GM23338 (cell line): ENCODE measurements at regions not wholly inside any gene's neighbourhood (a gene's known extent, or its start where the extent isn't known, plus 50 kb on each side); places are given as distances from the start of the nearest gene placed in this dataset.

Source experiments
- ATAC-seq: fragments of 200-7000 bp; cut with Tn5 transposase; 3 replicates; pipeline ENCODE4 v1.9.1; 2020
- DNase-seq: peaks from one replicate; pipeline ENCODE4 v3.0.0-alpha.2; 2015; ENCODE audit warnings: low spot score
- H2AFZ ChIP-seq: fragments of 200-600 bp; sonication (generic); 2 replicates; pipeline ENCODE4 v1.8.0; 2016; ENCODE audit warnings: antibody characterized with exemption, mild to moderate bottlenecking, moderate library complexity
- H3F3A ChIP-seq: fragments of 200-600 bp; sonication (generic); replicated peaks from 2 replicates; pipeline ENCODE4 v1.8.0; 2017; ENCODE audit warnings: antibody characterized with exemption, mixed run types, low read depth
- H3K27ac ChIP-seq: fragments of 200-600 bp; sonication (generic); 2 replicates; pipeline ENCODE4 v1.6.1; 2016; ENCODE audit warnings: low read depth
- H3K27me3 ChIP-seq: fragments of 200-600 bp; sonication (generic); 2 replicates; pipeline ENCODE4 v1.8.0; 2016; ENCODE audit warnings: mild to moderate bottlenecking, mixed run types, moderate library complexity; ENCODE audit not compliant: insufficient read depth
- H3K36me3 ChIP-seq: fragments of 200-600 bp; sonication (generic); 2 replicates; pipeline ENCODE4 v1.8.0; 2016; ENCODE audit warnings: mild to moderate bottlenecking; ENCODE audit not compliant: insufficient read depth
- H3K4me1 ChIP-seq: fragments of 200-600 bp; sonication (generic); 2 replicates; pipeline ENCODE4 v1.8.0; 2016; ENCODE audit warnings: mild to moderate bottlenecking, moderate library complexity; ENCODE audit not compliant: insufficient read depth
- H3K4me2 ChIP-seq: fragments of 200-600 bp; sonication (generic); 2 replicates; pipeline ENCODE4 v1.7.1; 2017; ENCODE audit warnings: mixed run types
- H3K4me3 ChIP-seq: fragments of 200-600 bp; sonication (generic); 2 replicates; pipeline ENCODE4 v1.6.1; 2016; ENCODE audit warnings: mixed run types
- H3K79me2 ChIP-seq: fragments of 200-600 bp; sonication (generic); replicated peaks from 2 replicates; pipeline ENCODE4 v1.8.0; 2017; ENCODE audit warnings: mild to moderate bottlenecking; ENCODE audit not compliant: insufficient read depth
- H3K9me2 ChIP-seq: fragments of 200-600 bp; sonication (generic); 2 replicates; pipeline ENCODE4 v1.8.0; 2017; ENCODE audit not compliant: insufficient read depth
- H4K20me1 ChIP-seq: fragments of 200-600 bp; sonication (generic); replicated peaks from 2 replicates; pipeline ENCODE4 v1.8.0; 2017; ENCODE audit warnings: mild to moderate bottlenecking; ENCODE audit not compliant: insufficient read depth
- H3K27ac Mint-ChIP-seq: 2 replicates; pipeline ENCODE4 v1.8.0; 2020; ENCODE audit warnings: inconsistent platforms, mild to moderate bottlenecking, moderate library complexity, mixed read lengths
- H3K27me3 Mint-ChIP-seq: 3 replicates; pipeline ENCODE4 v1.8.0; 2022; ENCODE audit warnings: low read depth, mild to moderate bottlenecking, moderate library complexity, mixed read lengths, inconsistent platforms; ENCODE audit not compliant: insufficient read depth, poor library complexity
- H3K36me3 Mint-ChIP-seq: 3 replicates; pipeline ENCODE4 v1.8.0; 2021; ENCODE audit warnings: low read depth, mild to moderate bottlenecking, inconsistent platforms, moderate library complexity, mixed read lengths
- H3K4me1 Mint-ChIP-seq: 3 replicates; pipeline ENCODE4 v1.8.0; 2020; ENCODE audit warnings: mild to moderate bottlenecking, inconsistent platforms, mixed read lengths
- H3K4me3 Mint-ChIP-seq: 3 replicates; pipeline ENCODE4 v1.8.0; 2021; ENCODE audit warnings: moderate library complexity, mild to moderate bottlenecking, inconsistent platforms, mixed read lengths
- H3K9me3 Mint-ChIP-seq: 3 replicates; pipeline ENCODE4 v1.8.0; 2020; ENCODE audit warnings: moderate library complexity, mild to moderate bottlenecking, inconsistent platforms, mixed read lengths
- CREB1 ChIP-seq: fragments of 250-450 bp; sonication (Bioruptor Pico); IDR thresholded peaks from 2 replicates; pipeline ENCODE4 v1.5.0; 2020; ENCODE audit warnings: low read depth, mild to moderate bottlenecking, moderate library complexity
- EZH2 ChIP-seq: fragments of 200-600 bp; sonication (generic); IDR thresholded peaks from one replicate; pipeline ENCODE4 v1.8.0; 2017; ENCODE audit warnings: antibody characterized with exemption, mild to moderate bottlenecking, low read depth; ENCODE audit not compliant: unreplicated experiment
- EZH2phosphoT487 ChIP-seq: fragments of 200-600 bp; sonication (generic); IDR thresholded peaks from one replicate; pipeline ENCODE4 v1.8.1; 2018; ENCODE audit warnings: antibody characterized with exemption; ENCODE audit not compliant: unreplicated experiment
- JUNB ChIP-seq: IDR thresholded peaks from one replicate; pipeline ENCODE4 v1.6.1; 2016; ENCODE audit warnings: antibody characterized with exemption; ENCODE audit not compliant: unreplicated experiment
- POLR2AphosphoS5 ChIP-seq: IDR thresholded peaks from 2 replicates; pipeline ENCODE4 v1.6.1; 2016; ENCODE audit warnings: antibody characterized with exemption, low read depth
- STAT1 ChIP-seq: IDR thresholded peaks from one replicate; pipeline ENCODE4 v1.6.1; 2016; ENCODE audit warnings: antibody characterized with exemption; ENCODE audit not compliant: unreplicated experiment
- ZNF331 ChIP-seq: fragments of 250-450 bp; sonication (Bioruptor Pico); IDR thresholded peaks from 2 replicates; pipeline ENCODE4 v1.5.0; 2020; ENCODE audit warnings: low read depth, mild to moderate bottlenecking, moderate library complexity
- TF ChIP-seq, protein P1 (sequence below), 2 experiments: fragments of 200-600 bp in 1 of 2; sonication (generic) in 1 of 2; conservative IDR thresholded peaks; 2 replicates each; pipeline versions ENCODE4 v1.5.1 to v1.6.1; 2016 to 2017; ENCODE audit warnings: antibody characterized with exemption in 2 of 2, low read depth in 2 of 2, mild to moderate bottlenecking in 2 of 2, moderate library complexity in 1 of 2
- TF ChIP-seq, protein P2 (sequence below): IDR thresholded peaks from one replicate; pipeline ENCODE4 v1.6.1; 2018; ENCODE audit warnings: antibody characterized with exemption; ENCODE audit not compliant: unreplicated experiment
- TF ChIP-seq, protein P3 (sequence below): IDR thresholded peaks from 2 replicates; pipeline ENCODE4 v1.6.1; 2016; ENCODE audit warnings: antibody characterized with exemption

DNA sequence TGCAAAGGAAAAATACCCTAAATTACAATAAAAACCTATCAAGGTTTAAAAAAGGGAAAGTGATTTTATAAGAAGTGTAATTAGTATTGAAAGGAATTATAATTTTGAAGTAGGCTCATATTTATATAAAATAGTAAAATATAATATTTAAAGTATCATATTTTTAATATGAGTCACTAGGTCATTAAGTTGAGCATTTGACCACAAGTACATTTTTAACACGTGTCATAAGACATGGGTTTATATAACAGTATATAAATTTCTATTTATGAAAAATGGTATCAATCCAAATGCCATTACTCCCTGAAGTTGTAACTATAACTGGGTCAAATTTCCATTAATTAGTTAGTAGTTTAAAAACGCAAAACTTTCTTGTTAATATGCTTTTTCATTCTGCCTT is 365.9 kb downstream of the COL11A1 start:
- Histone ChIP-seq H3K79me2 (no peaks in the 10 kb centered on the region), H3K27ac (no peak overlapping the region), H4K20me1 (no peaks in the 10 kb centered on the region), H3K4me3 (no peak overlapping the region), H3K9me2 (no peaks in the 10 kb centered on the region), H3K4me2 (no peak overlapping the region), H3K4me1 (no peaks in the 10 kb centered on the region), H3K36me3 (no peaks in the 10 kb centered on the region), H3F3A (no peaks in the 10 kb centered on the region), H2AFZ (no peak overlapping the region), H3K27me3 (no peaks in the 10 kb centered on the region)
- H3K36me3 Mint-ChIP-seq, result peaks cover 4% of the 10 kb centered on the region; the same call in 1 of the 3 replicates
- H3K4me3 Mint-ChIP-seq, result no peak overlapping the region
- no peak for ATAC-seq
- no peak for TF ChIP-seq ZNF331 (CRISPR knock-in tag)
- no peak for TF ChIP-seq CREB1
- TF ChIP-seq, protein P1, sequence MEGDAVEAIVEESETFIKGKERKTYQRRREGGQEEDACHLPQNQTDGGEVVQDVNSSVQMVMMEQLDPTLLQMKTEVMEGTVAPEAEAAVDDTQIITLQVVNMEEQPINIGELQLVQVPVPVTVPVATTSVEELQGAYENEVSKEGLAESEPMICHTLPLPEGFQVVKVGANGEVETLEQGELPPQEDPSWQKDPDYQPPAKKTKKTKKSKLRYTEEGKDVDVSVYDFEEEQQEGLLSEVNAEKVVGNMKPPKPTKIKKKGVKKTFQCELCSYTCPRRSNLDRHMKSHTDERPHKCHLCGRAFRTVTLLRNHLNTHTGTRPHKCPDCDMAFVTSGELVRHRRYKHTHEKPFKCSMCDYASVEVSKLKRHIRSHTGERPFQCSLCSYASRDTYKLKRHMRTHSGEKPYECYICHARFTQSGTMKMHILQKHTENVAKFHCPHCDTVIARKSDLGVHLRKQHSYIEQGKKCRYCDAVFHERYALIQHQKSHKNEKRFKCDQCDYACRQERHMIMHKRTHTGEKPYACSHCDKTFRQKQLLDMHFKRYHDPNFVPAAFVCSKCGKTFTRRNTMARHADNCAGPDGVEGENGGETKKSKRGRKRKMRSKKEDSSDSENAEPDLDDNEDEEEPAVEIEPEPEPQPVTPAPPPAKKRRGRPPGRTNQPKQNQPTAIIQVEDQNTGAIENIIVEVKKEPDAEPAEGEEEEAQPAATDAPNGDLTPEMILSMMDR (conservative IDR thresholded peaks at IDR 0.05; ENCODE audit: low read depth in 2 of 2), result no peak
- peaks cover 4% of the 10 kb centered on the region; the same call in 1 of the 3 replicates for H3K4me1 Mint-ChIP-seq
- H3K27me3 Mint-ChIP-seq, result peaks cover 2% of the 10 kb centered on the region
- DNase-seq, result no peak
- no peak overlapping the region for H3K27ac Mint-ChIP-seq
- H3K9me3 Mint-ChIP-seq, result peaks cover 14% of the 10 kb centered on the region; the same call in 2 of the 3 replicates

DNA sequence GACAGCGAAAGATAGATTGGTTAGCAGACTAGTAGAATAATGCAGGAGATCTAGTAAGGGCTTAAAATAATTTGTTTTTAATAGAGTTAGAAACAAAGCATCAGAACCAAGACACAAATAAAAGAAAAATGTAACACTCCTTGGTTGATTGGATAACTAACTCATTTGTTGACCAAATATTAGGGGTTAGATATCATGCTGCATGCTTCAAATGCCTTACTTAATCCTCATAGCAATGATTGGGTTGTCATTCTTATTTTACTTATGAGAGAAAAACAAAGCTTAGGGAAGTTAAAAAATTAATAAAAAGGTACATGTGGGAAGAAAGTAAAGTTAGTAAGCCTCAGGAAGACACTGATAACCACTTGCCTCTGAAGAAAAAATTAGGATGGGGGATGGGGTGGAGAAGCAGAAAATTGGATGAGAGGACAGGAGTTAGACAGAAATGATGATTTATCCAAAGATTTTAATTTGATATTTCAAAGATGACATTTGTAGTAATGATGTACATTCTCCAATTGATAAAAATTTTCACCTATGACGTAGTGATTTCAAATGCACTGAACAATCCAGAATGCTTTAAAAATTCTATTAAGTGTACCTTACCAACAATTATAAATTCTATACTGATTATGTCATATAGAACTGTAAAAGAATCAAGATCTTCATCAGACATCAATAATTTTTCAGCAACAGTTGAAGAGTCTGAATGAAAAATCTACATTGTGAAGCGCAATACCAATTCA is 374.7 kb downstream of the COL11A1 start:
- Histone ChIP-seq H3K36me3 (no peaks in the 10 kb centered on the region), H3K79me2 (no peaks in the 10 kb centered on the region), H3K4me2 (no peak overlapping the region), H3F3A (no peaks in the 10 kb centered on the region), H3K4me3 (no peak overlapping the region), H3K27ac (no peak overlapping the region), H3K4me1 (no peaks in the 10 kb centered on the region), H3K9me2 (no peaks in the 10 kb centered on the region), H2AFZ (no peak overlapping the region), H3K27me3 (no peaks in the 10 kb centered on the region), H4K20me1 (no peaks in the 10 kb centered on the region)
- H3K36me3 Mint-ChIP-seq, result no peaks in the 10 kb centered on the region
- H3K9me3 Mint-ChIP-seq, result no peaks in the 10 kb centered on the region
- DNase-seq (no peak), ATAC-seq (no peak)
- H3K27ac Mint-ChIP-seq, result no peak overlapping the region
- H3K4me3 Mint-ChIP-seq, result no peak overlapping the region
- H3K4me1 Mint-ChIP-seq, result peaks cover 5% of the 10 kb centered on the region; the same call in 1 of the 3 replicates
- H3K27me3 Mint-ChIP-seq, result peaks cover 1% of the 10 kb centered on the region
- TF ChIP-seq EZH2 (no peak), ZNF331 (CRISPR knock-in tag) (no peak), EZH2phosphoT487 (no peak), JUNB (no peak), STAT1 (no peak), POLR2AphosphoS5 (no peak)
- TF ChIP-seq, protein P2, sequence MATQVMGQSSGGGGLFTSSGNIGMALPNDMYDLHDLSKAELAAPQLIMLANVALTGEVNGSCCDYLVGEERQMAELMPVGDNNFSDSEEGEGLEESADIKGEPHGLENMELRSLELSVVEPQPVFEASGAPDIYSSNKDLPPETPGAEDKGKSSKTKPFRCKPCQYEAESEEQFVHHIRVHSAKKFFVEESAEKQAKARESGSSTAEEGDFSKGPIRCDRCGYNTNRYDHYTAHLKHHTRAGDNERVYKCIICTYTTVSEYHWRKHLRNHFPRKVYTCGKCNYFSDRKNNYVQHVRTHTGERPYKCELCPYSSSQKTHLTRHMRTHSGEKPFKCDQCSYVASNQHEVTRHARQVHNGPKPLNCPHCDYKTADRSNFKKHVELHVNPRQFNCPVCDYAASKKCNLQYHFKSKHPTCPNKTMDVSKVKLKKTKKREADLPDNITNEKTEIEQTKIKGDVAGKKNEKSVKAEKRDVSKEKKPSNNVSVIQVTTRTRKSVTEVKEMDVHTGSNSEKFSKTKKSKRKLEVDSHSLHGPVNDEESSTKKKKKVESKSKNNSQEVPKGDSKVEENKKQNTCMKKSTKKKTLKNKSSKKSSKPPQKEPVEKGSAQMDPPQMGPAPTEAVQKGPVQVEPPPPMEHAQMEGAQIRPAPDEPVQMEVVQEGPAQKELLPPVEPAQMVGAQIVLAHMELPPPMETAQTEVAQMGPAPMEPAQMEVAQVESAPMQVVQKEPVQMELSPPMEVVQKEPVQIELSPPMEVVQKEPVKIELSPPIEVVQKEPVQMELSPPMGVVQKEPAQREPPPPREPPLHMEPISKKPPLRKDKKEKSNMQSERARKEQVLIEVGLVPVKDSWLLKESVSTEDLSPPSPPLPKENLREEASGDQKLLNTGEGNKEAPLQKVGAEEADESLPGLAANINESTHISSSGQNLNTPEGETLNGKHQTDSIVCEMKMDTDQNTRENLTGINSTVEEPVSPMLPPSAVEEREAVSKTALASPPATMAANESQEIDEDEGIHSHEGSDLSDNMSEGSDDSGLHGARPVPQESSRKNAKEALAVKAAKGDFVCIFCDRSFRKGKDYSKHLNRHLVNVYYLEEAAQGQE, result no peak
- TF ChIP-seq, protein P3, sequence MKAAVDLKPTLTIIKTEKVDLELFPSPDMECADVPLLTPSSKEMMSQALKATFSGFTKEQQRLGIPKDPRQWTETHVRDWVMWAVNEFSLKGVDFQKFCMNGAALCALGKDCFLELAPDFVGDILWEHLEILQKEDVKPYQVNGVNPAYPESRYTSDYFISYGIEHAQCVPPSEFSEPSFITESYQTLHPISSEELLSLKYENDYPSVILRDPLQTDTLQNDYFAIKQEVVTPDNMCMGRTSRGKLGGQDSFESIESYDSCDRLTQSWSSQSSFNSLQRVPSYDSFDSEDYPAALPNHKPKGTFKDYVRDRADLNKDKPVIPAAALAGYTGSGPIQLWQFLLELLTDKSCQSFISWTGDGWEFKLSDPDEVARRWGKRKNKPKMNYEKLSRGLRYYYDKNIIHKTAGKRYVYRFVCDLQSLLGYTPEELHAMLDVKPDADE, result no peak
